Retina (tissue), 1 donor: ENCODE measurements at regions not wholly inside any gene's neighbourhood (a gene's known extent, or its start where the extent isn't known, plus 50 kb on each side); places are given as distances from the start of the nearest gene placed in this dataset.

Source experiments
- DNase-seq: peaks from one replicate; pipeline ENCODE4 v3.0.0-alpha.2; 2016

GRCh38 chr2:157193461-157193860, 64.0 kb upstream of the GALNT5 start:
- DNase-seq: no peak

- DNase-seq: peak; percentile 31
Measured at GRCh38 chr2:157194097-157194688, 63.3 kb upstream of the GALNT5 start.

- no peak for DNase-seq
Measured at GRCh38 chr2:157194844-157195243, 62.7 kb upstream of the GALNT5 start.

- no peak for DNase-seq
Measured at GRCh38 chr2:157196956-157197355, 60.5 kb upstream of the GALNT5 start.

- DNase-seq: no peak
Measured at GRCh38 chr2:157197848-157198247, 59.7 kb upstream of the GALNT5 start.

- no peak for DNase-seq
Measured at GRCh38 chr2:157203651-157204050, 53.9 kb upstream of the GALNT5 start.

- DNase-seq: no peak
Measured at GRCh38 chr2:157204401-157204800, 53.1 kb upstream of the GALNT5 start.

GRCh38 chr2:157206916-157207315, 50.6 kb upstream of the GALNT5 start:
- DNase-seq: no peak
